ENCODE measurements at regions not wholly inside any gene's neighbourhood (a gene's known extent, or its start where the extent isn't known, plus 50 kb on each side); places are given as distances from the start of the nearest gene placed in this dataset.
"Not testable (repeated sequence)": the region's sequence is repeated elsewhere in the genome, so short reads cannot be mapped to it uniquely, and the experiment has no call there.

DNA sequence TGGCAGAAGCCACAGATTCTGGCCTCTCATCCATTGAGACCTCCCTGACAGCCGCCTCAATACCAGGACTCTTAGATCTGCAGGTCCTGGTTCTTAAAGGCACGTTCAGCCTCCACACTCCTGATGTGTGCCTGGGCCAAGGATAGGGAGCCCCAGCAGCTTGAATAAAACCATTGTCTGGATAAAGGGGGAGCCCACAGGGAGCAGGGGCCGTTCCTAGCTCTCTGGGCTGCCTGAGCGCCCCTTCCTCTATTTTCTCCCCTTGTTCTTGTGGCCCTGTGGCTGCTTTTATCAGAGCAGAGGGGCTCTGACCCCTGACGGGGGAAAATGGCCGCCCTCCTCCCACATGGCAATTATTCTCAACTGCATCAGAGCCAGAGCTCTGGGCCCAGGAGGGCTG, 200.8 kb downstream of the HUNK start:
- Histone ChIP-seq H3K4me3 (no peak overlapping the region), H3K27me3 (peaks cover 7% of the 10 kb centered on the region), H3K36me3 (no peaks in the 10 kb centered on the region), H3K27ac (no peak overlapping the region), H3K4me1 (no peaks in the 10 kb centered on the region), H3K9me3 (no peaks in the 10 kb centered on the region)
- ATAC-seq: no peak
- no peak for TF ChIP-seq POLR2A (IDR thresholded peaks at IDR 0.05)
- TF ChIP-seq, protein P1, sequence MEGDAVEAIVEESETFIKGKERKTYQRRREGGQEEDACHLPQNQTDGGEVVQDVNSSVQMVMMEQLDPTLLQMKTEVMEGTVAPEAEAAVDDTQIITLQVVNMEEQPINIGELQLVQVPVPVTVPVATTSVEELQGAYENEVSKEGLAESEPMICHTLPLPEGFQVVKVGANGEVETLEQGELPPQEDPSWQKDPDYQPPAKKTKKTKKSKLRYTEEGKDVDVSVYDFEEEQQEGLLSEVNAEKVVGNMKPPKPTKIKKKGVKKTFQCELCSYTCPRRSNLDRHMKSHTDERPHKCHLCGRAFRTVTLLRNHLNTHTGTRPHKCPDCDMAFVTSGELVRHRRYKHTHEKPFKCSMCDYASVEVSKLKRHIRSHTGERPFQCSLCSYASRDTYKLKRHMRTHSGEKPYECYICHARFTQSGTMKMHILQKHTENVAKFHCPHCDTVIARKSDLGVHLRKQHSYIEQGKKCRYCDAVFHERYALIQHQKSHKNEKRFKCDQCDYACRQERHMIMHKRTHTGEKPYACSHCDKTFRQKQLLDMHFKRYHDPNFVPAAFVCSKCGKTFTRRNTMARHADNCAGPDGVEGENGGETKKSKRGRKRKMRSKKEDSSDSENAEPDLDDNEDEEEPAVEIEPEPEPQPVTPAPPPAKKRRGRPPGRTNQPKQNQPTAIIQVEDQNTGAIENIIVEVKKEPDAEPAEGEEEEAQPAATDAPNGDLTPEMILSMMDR (IDR thresholded peaks at IDR 0.05): no peak
- TF ChIP-seq EP300 (IDR thresholded peaks at IDR 0.05): no peak
- TF ChIP-seq POLR2AphosphoS5 (IDR thresholded peaks at IDR 0.05): no peak
- 84 to 92% methylated on average over 2 of the region's 6 CpGs for WGBS, 2 donors (ENCODE audit: low coverage in 1 of 2)

DNA sequence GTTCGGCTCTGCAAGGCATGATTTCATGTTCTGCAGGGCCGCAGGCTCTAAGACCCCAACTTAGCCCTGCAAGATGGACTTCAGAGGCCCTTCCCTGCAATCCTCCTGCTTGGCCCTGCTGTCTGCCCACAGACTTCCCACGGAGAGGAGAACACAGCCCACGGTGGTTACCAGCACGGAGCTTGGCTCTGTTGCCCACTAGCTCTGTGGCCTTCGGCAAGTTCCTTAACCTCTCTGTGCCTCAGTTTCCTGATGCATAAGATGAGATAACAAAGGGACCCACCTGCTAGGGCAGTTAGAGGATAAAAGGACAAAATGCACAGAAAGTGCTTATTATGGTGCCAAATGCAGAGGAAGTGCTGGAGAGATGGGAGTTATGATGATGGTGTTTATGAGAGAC, 200.4 kb downstream of the HUNK start:
- H3K27ac ChIP-seq: no peak overlapping the region
- WGBS, 2 donors (ENCODE audit: low coverage in 1 of 2): 100% methylated on average over 1 of the region's 6 CpGs; no CpG with 5 or more reads in 1 of the 2 donors

DNA sequence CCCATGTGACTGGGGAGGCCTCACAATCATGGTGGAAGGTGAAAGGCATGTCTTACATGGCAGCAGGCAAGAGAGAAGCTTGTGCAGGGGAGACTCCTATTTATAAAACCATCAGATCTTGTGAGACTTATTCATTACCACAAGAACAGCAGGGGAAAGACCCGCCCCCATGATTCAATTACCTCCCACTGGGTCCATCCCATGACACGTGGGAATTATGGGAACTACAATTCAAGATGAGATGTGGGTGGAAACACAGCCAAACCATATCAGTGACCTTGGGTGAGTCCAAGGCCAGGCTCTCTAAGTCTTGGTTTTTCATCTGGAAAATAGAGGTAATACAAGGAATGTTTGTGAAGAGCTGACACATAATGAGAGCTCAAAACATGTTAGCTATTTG, 198.8 kb downstream of the HUNK start:
- 65% methylated on average over 2 of the region's 2 CpGs; no CpG with 5 or more reads in 1 of the 2 donors for WGBS, 2 donors (ENCODE audit: low coverage in 1 of 2)
- not testable (repeated sequence) for H3K4me3 ChIP-seq, H3K27ac ChIP-seq, H3K27me3 ChIP-seq, ATAC-seq, H3K4me1 ChIP-seq, H3K36me3 ChIP-seq, H3K9me3 ChIP-seq

More for the DNA sequence above, 200.4 kb downstream of the HUNK start:
- Histone ChIP-seq H3K4me1 (no peaks in the 10 kb centered on the region), H3K4me3 (no peak overlapping the region), H3K9me3 (no peaks in the 10 kb centered on the region), H3K36me3 (no peaks in the 10 kb centered on the region), H3K27me3 (peaks cover 7% of the 10 kb centered on the region)
- ATAC-seq: no peak
- TF ChIP-seq, protein P1 (IDR thresholded peaks at IDR 0.05): no peak
- TF ChIP-seq POLR2AphosphoS5 (IDR thresholded peaks at IDR 0.05): no peak
- TF ChIP-seq EP300 (IDR thresholded peaks at IDR 0.05): no peak
- TF ChIP-seq POLR2A (IDR thresholded peaks at IDR 0.05): no peak

DNA sequence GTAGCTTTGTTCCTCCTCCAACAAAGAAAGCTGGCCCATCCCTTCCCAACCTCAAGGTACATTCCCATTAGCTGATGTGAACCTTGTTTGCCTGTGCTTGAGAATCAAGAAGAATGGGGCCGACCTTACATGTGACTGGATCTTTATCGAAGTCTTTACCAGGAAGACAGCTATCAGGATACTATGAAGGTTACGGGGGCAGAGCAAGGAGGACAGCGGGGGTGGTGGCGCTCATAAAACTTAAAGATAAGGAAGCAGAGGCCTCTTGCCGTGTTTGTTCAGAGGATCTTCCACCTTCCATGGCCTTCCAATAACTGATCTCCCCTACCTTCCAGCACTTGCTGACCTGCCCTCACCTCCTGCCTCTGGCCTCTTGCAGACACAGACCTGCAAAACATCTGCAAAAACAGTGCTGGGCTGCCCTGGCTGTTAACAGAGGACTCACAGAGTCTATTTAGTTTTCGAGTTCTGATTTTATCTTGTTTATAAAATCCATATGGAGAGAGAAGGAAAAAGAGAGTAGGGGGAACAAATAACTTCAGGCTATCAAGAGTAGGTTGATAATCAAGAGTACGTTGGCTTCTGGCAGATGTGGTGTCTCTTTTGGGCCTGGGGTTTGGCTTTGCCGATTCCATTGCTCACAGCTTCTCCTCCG, 198.0 kb downstream of the HUNK start:
- peaks cover 4% of the 10 kb centered on the region for H3K27me3 ChIP-seq
- no peak overlapping the region for H3K4me3 ChIP-seq
- no peaks in the 10 kb centered on the region for H3K36me3 ChIP-seq
- TF ChIP-seq, protein P1 (IDR thresholded peaks at IDR 0.05): no peak
- no peak for TF ChIP-seq EP300 (IDR thresholded peaks at IDR 0.05)
- TF ChIP-seq POLR2A (IDR thresholded peaks at IDR 0.05): no peak
- TF ChIP-seq POLR2AphosphoS5 (IDR thresholded peaks at IDR 0.05): no peak
- H3K4me1 ChIP-seq: no peaks in the 10 kb centered on the region
- H3K9me3 ChIP-seq: no peaks in the 10 kb centered on the region
- ATAC-seq: no peak
- 76 to 81% methylated on average over 4 to 9 of the region's 10 CpGs for WGBS, 2 donors (ENCODE audit: low coverage in 1 of 2)
- no peak overlapping the region for H3K27ac ChIP-seq

DNA sequence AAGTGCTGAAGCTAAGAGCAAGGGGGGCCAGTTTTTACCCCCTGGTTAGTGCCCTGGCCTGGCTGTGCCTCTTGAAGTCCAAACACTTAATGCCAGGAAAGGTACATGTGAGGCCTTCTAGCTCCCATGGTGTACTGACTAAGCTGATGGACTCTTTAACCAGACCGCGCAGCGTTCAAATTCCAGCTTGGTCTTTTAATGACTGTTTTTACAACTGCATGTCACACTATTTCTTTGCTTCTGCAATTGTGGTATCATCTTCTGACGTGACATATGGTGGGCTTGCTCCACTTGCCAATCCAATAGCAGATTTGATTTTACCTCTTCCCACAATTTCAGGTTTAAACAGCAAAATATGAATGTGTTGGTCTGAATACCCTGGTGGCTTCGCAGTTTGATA, 197.3 kb downstream of the HUNK start:
- peaks cover 11% of the 10 kb centered on the region for H3K27me3 ChIP-seq
- H3K4me1 ChIP-seq: no peaks in the 10 kb centered on the region
- H3K36me3 ChIP-seq: no peaks in the 10 kb centered on the region
- H3K27ac ChIP-seq: no peak overlapping the region
- 81 to 100% methylated on average over 2 to 5 of the region's 5 CpGs for WGBS, 2 donors (ENCODE audit: low coverage in 1 of 2)
- ATAC-seq: no peak
- H3K9me3 ChIP-seq: no peaks in the 10 kb centered on the region
- no peak overlapping the region for H3K4me3 ChIP-seq
- TF ChIP-seq, protein P1 (IDR thresholded peaks at IDR 0.05): no peak
- TF ChIP-seq EP300 (IDR thresholded peaks at IDR 0.05): no peak
- TF ChIP-seq POLR2AphosphoS5 (IDR thresholded peaks at IDR 0.05): no peak
- TF ChIP-seq POLR2A (IDR thresholded peaks at IDR 0.05): no peak
